Pons (tissue), 1 donor: ENCODE measurements at regions not wholly inside any gene's neighbourhood (a gene's known extent, or its start where the extent isn't known, plus 50 kb on each side); places are given as distances from the start of the nearest gene placed in this dataset.

Experiments
- DNase-seq: peaks from one replicate; pipeline ENCODE4 v3.0.0-alpha.2; 2016; ENCODE audit warnings: low spot score

- no peak for DNase-seq
These were observed 68.0 kb downstream of the SNX12 start for GRCh38 chrX:71000139-71000538.

GRCh38 chrX:70998411-70999027 lies 67.6 kb upstream of the SLC7A3 start:
- DNase-seq, result peak; percentile 63

DNA sequence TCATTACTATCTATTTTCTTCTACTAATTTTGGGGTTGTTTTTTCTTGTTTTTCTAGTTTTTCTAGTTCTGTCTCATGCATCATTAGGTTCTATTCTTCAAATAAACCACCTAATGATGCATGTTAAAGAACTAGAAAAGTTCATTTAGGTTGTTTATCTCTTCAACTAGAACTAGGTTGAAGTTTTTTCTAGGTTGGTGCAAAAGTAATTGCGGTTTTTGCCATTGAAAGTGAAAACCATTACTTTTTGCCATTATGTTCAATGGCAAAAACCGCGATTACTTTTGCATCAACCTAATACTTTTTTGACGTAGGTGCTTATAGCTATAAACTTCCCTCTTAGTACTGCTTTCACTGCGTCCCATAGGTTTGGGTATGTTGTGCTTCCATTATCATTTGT lies 64.4 kb upstream of the SLC7A3 start:
- DNase-seq, result no peak

GRCh38 chrX:70988425-70988824 lies 57.5 kb upstream of the SLC7A3 start:
- no peak for DNase-seq
